ENCODE measurements at regions not wholly inside any gene's neighbourhood (a gene's known extent, or its start where the extent isn't known, plus 50 kb on each side); places are given as distances from the start of the nearest gene placed in this dataset.

- H3K9ac ChIP-seq (ENCODE audit: low read length), result no peak overlapping the region
- H3K4me1 ChIP-seq (ENCODE audit: insufficient read depth, low read length), result no peaks in the 10 kb centered on the region
- H3K36me3 ChIP-seq (ENCODE audit: insufficient read depth, low read length), result no peaks in the 10 kb centered on the region
- H3K27ac ChIP-seq (ENCODE audit: low read depth, low read length), result peak overlapping the region; percentile 23
- H3K4me3 ChIP-seq (ENCODE audit: low read depth in 1 of 2, low read length in 2 of 2), result no peak overlapping the region
- H3K27me3 ChIP-seq (ENCODE audit: control insufficient read depth in 1 of 2, insufficient read depth in 2 of 2, low read length in 2 of 2), result no peaks in the 10 kb centered on the region
- H3K9me3 ChIP-seq (ENCODE audit: low read length), result no peaks in the 10 kb centered on the region
Observed at GRCh38 chr5:68433923-68434879, 218.6 kb downstream of the PIK3R1 start.

GRCh38 chr5:68435611-68436010, 220.1 kb downstream of the PIK3R1 start:
- no peak overlapping the region for H3K4me3 ChIP-seq (ENCODE audit: low read depth in 1 of 2, low read length in 2 of 2)
- no peaks in the 10 kb centered on the region for H3K36me3 ChIP-seq (ENCODE audit: insufficient read depth, low read length)
- H3K27ac ChIP-seq (ENCODE audit: low read depth, low read length), result no peak overlapping the region
- no peak overlapping the region for H3K9ac ChIP-seq (ENCODE audit: low read length)
- H3K9me3 ChIP-seq (ENCODE audit: low read length), result no peaks in the 10 kb centered on the region
- no peaks in the 10 kb centered on the region for H3K4me1 ChIP-seq (ENCODE audit: insufficient read depth, low read length)
- H3K27me3 ChIP-seq (ENCODE audit: control insufficient read depth in 1 of 2, insufficient read depth in 2 of 2, low read length in 2 of 2), result no peaks in the 10 kb centered on the region

GRCh38 chr5:68436686-68437520, 221.3 kb downstream of the PIK3R1 start:
- H3K27me3 ChIP-seq (ENCODE audit: control insufficient read depth in 1 of 2, insufficient read depth in 2 of 2, low read length in 2 of 2), result no peaks in the 10 kb centered on the region
- H3K4me3 ChIP-seq (ENCODE audit: low read depth in 1 of 2, low read length in 2 of 2), result no peak overlapping the region
- H3K27ac ChIP-seq (ENCODE audit: low read depth, low read length), result no peak overlapping the region
- H3K36me3 ChIP-seq (ENCODE audit: insufficient read depth, low read length), result no peaks in the 10 kb centered on the region
- H3K4me1 ChIP-seq (ENCODE audit: insufficient read depth, low read length), result no peaks in the 10 kb centered on the region
- no peak overlapping the region for H3K9ac ChIP-seq (ENCODE audit: low read length)
- no peaks in the 10 kb centered on the region for H3K9me3 ChIP-seq (ENCODE audit: low read length)

- Histone ChIP-seq H3K9ac (ENCODE audit: low read length) (no peak overlapping the region), H3K36me3 (ENCODE audit: insufficient read depth, low read length) (no peaks in the 10 kb centered on the region), H3K9me3 (ENCODE audit: low read length) (no peaks in the 10 kb centered on the region), H3K27ac (ENCODE audit: low read depth, low read length) (no peak overlapping the region), H3K4me1 (ENCODE audit: insufficient read depth, low read length) (no peaks in the 10 kb centered on the region), H3K27me3 (ENCODE audit: control insufficient read depth in 1 of 2, insufficient read depth in 2 of 2, low read length in 2 of 2) (no peaks in the 10 kb centered on the region), H3K4me3 (ENCODE audit: low read depth in 1 of 2, low read length in 2 of 2) (no peak overlapping the region)
Observed at GRCh38 chr5:68438876-68439275, 223.3 kb downstream of the PIK3R1 start.

- Histone ChIP-seq H3K9ac (ENCODE audit: low read length) (no peak overlapping the region), H3K4me3 (ENCODE audit: low read depth in 1 of 2, low read length in 2 of 2) (no peak overlapping the region), H3K4me1 (ENCODE audit: insufficient read depth, low read length) (peaks cover 5% of the 10 kb centered on the region)
Observed at GRCh38 chr5:68440245-68440644, 224.7 kb downstream of the PIK3R1 start.

GRCh38 chr5:68440651-68441050, 225.1 kb downstream of the PIK3R1 start:
- Histone ChIP-seq H3K4me3 (ENCODE audit: low read depth in 1 of 2, low read length in 2 of 2) (no peak overlapping the region), H3K9ac (ENCODE audit: low read length) (no peak overlapping the region), H3K36me3 (ENCODE audit: insufficient read depth, low read length) (no peaks in the 10 kb centered on the region), H3K9me3 (ENCODE audit: low read length) (no peaks in the 10 kb centered on the region), H3K27ac (ENCODE audit: low read depth, low read length) (no peak overlapping the region), H3K4me1 (ENCODE audit: insufficient read depth, low read length) (peaks cover 9% of the 10 kb centered on the region), H3K27me3 (ENCODE audit: control insufficient read depth in 1 of 2, insufficient read depth in 2 of 2, low read length in 2 of 2) (no peaks in the 10 kb centered on the region)

More at GRCh38 chr5:68440245-68440644, 224.7 kb downstream of the PIK3R1 start:
- no peak overlapping the region for H3K27ac ChIP-seq (ENCODE audit: low read depth, low read length)
- H3K36me3 ChIP-seq (ENCODE audit: insufficient read depth, low read length), result no peaks in the 10 kb centered on the region
- H3K9me3 ChIP-seq (ENCODE audit: low read length), result no peaks in the 10 kb centered on the region
- H3K27me3 ChIP-seq (ENCODE audit: control insufficient read depth in 1 of 2, insufficient read depth in 2 of 2, low read length in 2 of 2), result no peaks in the 10 kb centered on the region

- H3K4me1 ChIP-seq (ENCODE audit: insufficient read depth, low read length), result peaks cover 10% of the 10 kb centered on the region
- H3K9ac ChIP-seq (ENCODE audit: low read length), result no peak overlapping the region
- H3K36me3 ChIP-seq (ENCODE audit: insufficient read depth, low read length), result no peaks in the 10 kb centered on the region
- no peak overlapping the region for H3K27ac ChIP-seq (ENCODE audit: low read depth, low read length)
- H3K27me3 ChIP-seq (ENCODE audit: control insufficient read depth in 1 of 2, insufficient read depth in 2 of 2, low read length in 2 of 2), result no peaks in the 10 kb centered on the region
- H3K9me3 ChIP-seq (ENCODE audit: low read length), result no peaks in the 10 kb centered on the region
- H3K4me3 ChIP-seq (ENCODE audit: low read depth in 1 of 2, low read length in 2 of 2), result no peak overlapping the region
Observed at GRCh38 chr5:68441309-68442073, 225.9 kb downstream of the PIK3R1 start.

- Histone ChIP-seq H3K9ac (ENCODE audit: low read length) (no peak overlapping the region), H3K27me3 (ENCODE audit: control insufficient read depth in 1 of 2, insufficient read depth in 2 of 2, low read length in 2 of 2) (no peaks in the 10 kb centered on the region), H3K4me1 (ENCODE audit: insufficient read depth, low read length) (peaks cover 10% of the 10 kb centered on the region), H3K27ac (ENCODE audit: low read depth, low read length) (no peak overlapping the region), H3K4me3 (ENCODE audit: low read depth in 1 of 2, low read length in 2 of 2) (no peak overlapping the region), H3K36me3 (ENCODE audit: insufficient read depth, low read length) (no peaks in the 10 kb centered on the region), H3K9me3 (ENCODE audit: low read length) (no peaks in the 10 kb centered on the region)
Observed at GRCh38 chr5:68443091-68443490, 227.5 kb downstream of the PIK3R1 start.

- H3K36me3 ChIP-seq (ENCODE audit: insufficient read depth, low read length), result no peaks in the 10 kb centered on the region
- no peaks in the 10 kb centered on the region for H3K9me3 ChIP-seq (ENCODE audit: low read length)
- peaks cover 10% of the 10 kb centered on the region for H3K4me1 ChIP-seq (ENCODE audit: insufficient read depth, low read length)
- no peak overlapping the region for H3K9ac ChIP-seq (ENCODE audit: low read length)
- H3K27ac ChIP-seq (ENCODE audit: low read depth, low read length), result no peak overlapping the region
- no peak overlapping the region for H3K4me3 ChIP-seq (ENCODE audit: low read depth in 1 of 2, low read length in 2 of 2)
- no peaks in the 10 kb centered on the region for H3K27me3 ChIP-seq (ENCODE audit: control insufficient read depth in 1 of 2, insufficient read depth in 2 of 2, low read length in 2 of 2)
Observed at GRCh38 chr5:68444048-68444447, 228.5 kb downstream of the PIK3R1 start.

- no peaks in the 10 kb centered on the region for H3K36me3 ChIP-seq (ENCODE audit: insufficient read depth, low read length)
- H3K27ac ChIP-seq (ENCODE audit: low read depth, low read length), result no peak overlapping the region
- H3K9me3 ChIP-seq (ENCODE audit: low read length), result no peaks in the 10 kb centered on the region
- no peak overlapping the region for H3K4me3 ChIP-seq (ENCODE audit: low read depth in 1 of 2, low read length in 2 of 2)
- no peak overlapping the region for H3K9ac ChIP-seq (ENCODE audit: low read length)
- no peaks in the 10 kb centered on the region for H3K27me3 ChIP-seq (ENCODE audit: control insufficient read depth in 1 of 2, insufficient read depth in 2 of 2, low read length in 2 of 2)
- peaks cover 10% of the 10 kb centered on the region for H3K4me1 ChIP-seq (ENCODE audit: insufficient read depth, low read length)
Observed at GRCh38 chr5:68444833-68445232, 229.3 kb downstream of the PIK3R1 start.
